ENCODE measurements at regions not wholly inside any gene's neighbourhood (a gene's known extent, or its start where the extent isn't known, plus 50 kb on each side); places are given as distances from the start of the nearest gene placed in this dataset.
"Not testable (repeated sequence)": the region's sequence is repeated elsewhere in the genome, so short reads cannot be mapped to it uniquely, and the experiment has no call there.

GRCh38 chr5:100402071-100402470 lies 133.1 kb upstream of the FAM174A start:
- Histone ChIP-seq H3K36me3 (ENCODE audit: control insufficient read depth, insufficient read depth, low read length) (no peaks in the 10 kb centered on the region), H3K4me1 (no peaks in the 10 kb centered on the region), H3K79me2 (no peaks in the 10 kb centered on the region), H2AFZ (no peak overlapping the region), H3K27ac (no peak overlapping the region), H3K9me3 (ENCODE audit: control insufficient read depth, low read length) (no peaks in the 10 kb centered on the region), H3K4me3 (ENCODE audit: low read depth, low read length) (no peak overlapping the region), H3K4me2 (ENCODE audit: low read length) (no peak overlapping the region), H3K27me3 (ENCODE audit: control insufficient read depth, insufficient read depth, low read length) (no peaks in the 10 kb centered on the region), H3K9ac (no peak overlapping the region)
- TF ChIP-seq CTCF (IDR thresholded peaks at IDR 0.05): no peak

GRCh38 chr5:100401149-100401548 lies 134.0 kb upstream of the FAM174A start:
- no peak for TF ChIP-seq CTCF (IDR thresholded peaks at IDR 0.05)
- no peaks in the 10 kb centered on the region for H3K9me3 ChIP-seq (ENCODE audit: control insufficient read depth, low read length)

GRCh38 chr5:100398815-100399214 lies 136.4 kb upstream of the FAM174A start:
- H3K36me3 ChIP-seq (ENCODE audit: control insufficient read depth, insufficient read depth, low read length); H3K79me2 ChIP-seq; H3K27me3 ChIP-seq (ENCODE audit: control insufficient read depth, insufficient read depth, low read length); H3K9ac ChIP-seq; H3K4me3 ChIP-seq (ENCODE audit: low read depth, low read length); H3K4me1 ChIP-seq; H2AFZ ChIP-seq; H3K4me2 ChIP-seq (ENCODE audit: low read length); H3K27ac ChIP-seq; H3K9me3 ChIP-seq (ENCODE audit: control insufficient read depth, low read length): not testable (repeated sequence)

More at GRCh38 chr5:100401149-100401548, 134.0 kb upstream of the FAM174A start:
- Histone ChIP-seq H3K79me2 (no peaks in the 10 kb centered on the region), H3K27me3 (ENCODE audit: control insufficient read depth, insufficient read depth, low read length) (no peaks in the 10 kb centered on the region), H3K4me2 (ENCODE audit: low read length) (no peak overlapping the region), H3K27ac (no peak overlapping the region), H3K4me3 (ENCODE audit: low read depth, low read length) (no peak overlapping the region), H3K9ac (no peak overlapping the region), H3K4me1 (no peaks in the 10 kb centered on the region), H2AFZ (no peak overlapping the region), H3K36me3 (ENCODE audit: control insufficient read depth, insufficient read depth, low read length) (no peaks in the 10 kb centered on the region)

GRCh38 chr5:100379254-100379858 lies 155.8 kb upstream of the FAM174A start:
- not testable (repeated sequence) for H3K4me1 ChIP-seq, H3K79me2 ChIP-seq

GRCh38 chr5:100364757-100365478 lies 170.3 kb upstream of the FAM174A start:
- H3K9me3 ChIP-seq (ENCODE audit: control insufficient read depth, low read length); H3K36me3 ChIP-seq (ENCODE audit: control insufficient read depth, insufficient read depth, low read length); H3K79me2 ChIP-seq; H3K4me2 ChIP-seq (ENCODE audit: low read length); H2AFZ ChIP-seq; H3K4me3 ChIP-seq (ENCODE audit: low read depth, low read length); H3K4me1 ChIP-seq; H3K27ac ChIP-seq; H3K9ac ChIP-seq; H3K27me3 ChIP-seq (ENCODE audit: control insufficient read depth, insufficient read depth, low read length): not testable (repeated sequence)

More at GRCh38 chr5:100379254-100379858, 155.8 kb upstream of the FAM174A start:
- H3K9me3 ChIP-seq (ENCODE audit: control insufficient read depth, low read length); H2AFZ ChIP-seq; H3K27me3 ChIP-seq (ENCODE audit: control insufficient read depth, insufficient read depth, low read length); H3K4me3 ChIP-seq (ENCODE audit: low read depth, low read length); H3K36me3 ChIP-seq (ENCODE audit: control insufficient read depth, insufficient read depth, low read length); H3K9ac ChIP-seq; H3K4me2 ChIP-seq (ENCODE audit: low read length); H3K27ac ChIP-seq: not testable (repeated sequence)

GRCh38 chr5:100364343-100364742 lies 170.8 kb upstream of the FAM174A start:
- H3K36me3 ChIP-seq (ENCODE audit: control insufficient read depth, insufficient read depth, low read length); H3K9ac ChIP-seq; H3K27me3 ChIP-seq (ENCODE audit: control insufficient read depth, insufficient read depth, low read length); H3K4me3 ChIP-seq (ENCODE audit: low read depth, low read length); H3K79me2 ChIP-seq; H3K4me1 ChIP-seq; H2AFZ ChIP-seq; H3K4me2 ChIP-seq (ENCODE audit: low read length); H3K9me3 ChIP-seq (ENCODE audit: control insufficient read depth, low read length); H3K27ac ChIP-seq: not testable (repeated sequence)

- H3K4me3 ChIP-seq (ENCODE audit: low read depth, low read length); H3K4me1 ChIP-seq; H3K9me3 ChIP-seq (ENCODE audit: control insufficient read depth, low read length); H2AFZ ChIP-seq; H3K79me2 ChIP-seq; H3K27me3 ChIP-seq (ENCODE audit: control insufficient read depth, insufficient read depth, low read length); H3K9ac ChIP-seq; H3K36me3 ChIP-seq (ENCODE audit: control insufficient read depth, insufficient read depth, low read length); H3K27ac ChIP-seq; H3K4me2 ChIP-seq (ENCODE audit: low read length): not testable (repeated sequence)
These were observed 175.2 kb upstream of the FAM174A start for GRCh38 chr5:100359998-100360397.

GRCh38 chr5:100346269-100346668 lies 188.9 kb upstream of the FAM174A start:
- H3K27ac ChIP-seq; H3K27me3 ChIP-seq (ENCODE audit: control insufficient read depth, insufficient read depth, low read length); H3K9me3 ChIP-seq (ENCODE audit: control insufficient read depth, low read length); H3K9ac ChIP-seq; H3K4me1 ChIP-seq; H3K4me2 ChIP-seq (ENCODE audit: low read length); H3K36me3 ChIP-seq (ENCODE audit: control insufficient read depth, insufficient read depth, low read length); H3K79me2 ChIP-seq; H2AFZ ChIP-seq; H3K4me3 ChIP-seq (ENCODE audit: low read depth, low read length): not testable (repeated sequence)

GRCh38 chr5:100341485-100341884 lies 193.7 kb upstream of the FAM174A start:
- H3K36me3 ChIP-seq (ENCODE audit: control insufficient read depth, insufficient read depth, low read length); H3K79me2 ChIP-seq; H3K27me3 ChIP-seq (ENCODE audit: control insufficient read depth, insufficient read depth, low read length); H3K4me3 ChIP-seq (ENCODE audit: low read depth, low read length); H3K4me2 ChIP-seq (ENCODE audit: low read length); H3K9me3 ChIP-seq (ENCODE audit: control insufficient read depth, low read length); H2AFZ ChIP-seq; H3K9ac ChIP-seq; H3K27ac ChIP-seq; H3K4me1 ChIP-seq: not testable (repeated sequence)
